Osteoblast (primary cell): ENCODE measurements at regions not wholly inside any gene's neighbourhood (a gene's known extent, or its start where the extent isn't known, plus 50 kb on each side); places are given as distances from the start of the nearest gene placed in this dataset.

ENCODE experiments used
- DNase-seq: peaks from one replicate; pipeline ENCODE4 v3.0.0; 2011; ENCODE audit warnings: low spot score, mixed read lengths; ENCODE audit not compliant: insufficient read length; ENCODE audit errors: missing footprints
- H2AFZ ChIP-seq: 2 replicates; pipeline ENCODE4 v1.6.0; 2011; ENCODE audit warnings: mild to moderate bottlenecking, low read length
- H3K27ac ChIP-seq: 2 replicates; pipeline ENCODE4 v1.5.1; 2011; ENCODE audit warnings: mild to moderate bottlenecking, low read depth, low read length, moderate library complexity
- H3K27me3 ChIP-seq: 2 replicates; pipeline ENCODE4 v1.6.0; 2012; ENCODE audit warnings: mild to moderate bottlenecking, control low read depth, inconsistent platforms, low read length, moderate library complexity; ENCODE audit not compliant: insufficient read depth
- H3K36me3 ChIP-seq: 2 replicates; pipeline ENCODE4 v1.5.1; 2011; ENCODE audit warnings: mild to moderate bottlenecking, low read length, control low read depth, moderate library complexity; ENCODE audit not compliant: insufficient read depth
- H3K4me1 ChIP-seq: 2 replicates; pipeline ENCODE4 v1.5.1; 2011; ENCODE audit warnings: mild to moderate bottlenecking, low read length, control low read depth, moderate library complexity; ENCODE audit not compliant: insufficient read depth
- H3K4me2 ChIP-seq: 2 replicates; pipeline ENCODE4 v1.6.0; 2011; ENCODE audit warnings: mild to moderate bottlenecking, low read length; ENCODE audit not compliant: insufficient read depth
- H3K4me3 ChIP-seq: fragments of 200-600 bp; sonication (generic); 3 replicates; pipeline ENCODE4 v1.5.1; 2012; ENCODE audit warnings: mild to moderate bottlenecking, low read length, inconsistent platforms; ENCODE audit not compliant: insufficient read depth
- H3K79me2 ChIP-seq: 2 replicates; pipeline ENCODE4 v1.6.0; 2012; ENCODE audit warnings: mild to moderate bottlenecking, low read length, control low read depth, inconsistent platforms; ENCODE audit not compliant: insufficient read depth
- H3K9me3 ChIP-seq: 2 replicates; pipeline ENCODE4 v1.5.1; 2011; ENCODE audit warnings: low read depth, low read length, control low read depth
- H4K20me1 ChIP-seq: 2 replicates; pipeline ENCODE4 v1.6.0; 2012; ENCODE audit warnings: mild to moderate bottlenecking, low read length, control low read depth; ENCODE audit not compliant: insufficient read depth
- TF ChIP-seq, protein P1 (sequence below): IDR thresholded peaks from 2 replicates; pipeline ENCODE4 v1.5.1; 2011; ENCODE audit warnings: mild to moderate bottlenecking, low read depth, low read length, moderate library complexity; ENCODE audit errors: extremely low read depth

DNA sequence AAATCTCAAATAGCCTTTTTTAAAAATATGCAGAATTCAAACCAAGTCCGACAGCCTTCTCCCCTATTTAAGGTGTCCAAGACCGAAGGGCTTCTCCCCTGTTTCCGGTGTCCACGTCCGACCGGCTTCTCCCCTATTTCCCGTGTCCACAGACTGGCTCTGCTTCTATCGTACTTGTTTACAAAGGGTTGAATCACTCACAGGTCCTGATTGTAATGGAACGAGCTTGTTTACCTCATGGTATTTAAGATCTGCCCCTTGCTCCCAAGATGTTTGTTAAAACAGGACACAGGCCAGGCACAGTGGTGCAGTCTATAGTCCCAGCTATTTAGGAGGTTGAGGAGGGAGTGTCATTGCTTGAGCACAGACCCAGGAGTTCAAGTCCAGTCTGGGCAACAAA is 90.4 kb upstream of the ROBO2 start:
- H3K36me3 ChIP-seq = no peaks in the 10 kb centered on the region
- no peak overlapping the region for H3K27ac ChIP-seq
- TF ChIP-seq, protein P1, sequence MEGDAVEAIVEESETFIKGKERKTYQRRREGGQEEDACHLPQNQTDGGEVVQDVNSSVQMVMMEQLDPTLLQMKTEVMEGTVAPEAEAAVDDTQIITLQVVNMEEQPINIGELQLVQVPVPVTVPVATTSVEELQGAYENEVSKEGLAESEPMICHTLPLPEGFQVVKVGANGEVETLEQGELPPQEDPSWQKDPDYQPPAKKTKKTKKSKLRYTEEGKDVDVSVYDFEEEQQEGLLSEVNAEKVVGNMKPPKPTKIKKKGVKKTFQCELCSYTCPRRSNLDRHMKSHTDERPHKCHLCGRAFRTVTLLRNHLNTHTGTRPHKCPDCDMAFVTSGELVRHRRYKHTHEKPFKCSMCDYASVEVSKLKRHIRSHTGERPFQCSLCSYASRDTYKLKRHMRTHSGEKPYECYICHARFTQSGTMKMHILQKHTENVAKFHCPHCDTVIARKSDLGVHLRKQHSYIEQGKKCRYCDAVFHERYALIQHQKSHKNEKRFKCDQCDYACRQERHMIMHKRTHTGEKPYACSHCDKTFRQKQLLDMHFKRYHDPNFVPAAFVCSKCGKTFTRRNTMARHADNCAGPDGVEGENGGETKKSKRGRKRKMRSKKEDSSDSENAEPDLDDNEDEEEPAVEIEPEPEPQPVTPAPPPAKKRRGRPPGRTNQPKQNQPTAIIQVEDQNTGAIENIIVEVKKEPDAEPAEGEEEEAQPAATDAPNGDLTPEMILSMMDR = no peak
- H3K9me3 ChIP-seq = no peaks in the 10 kb centered on the region
- no peaks in the 10 kb centered on the region for H3K4me1 ChIP-seq
- H2AFZ ChIP-seq = no peak overlapping the region
- H3K4me2 ChIP-seq = no peak overlapping the region
- DNase-seq = no peak
- H3K79me2 ChIP-seq = no peaks in the 10 kb centered on the region
- H3K27me3 ChIP-seq = no peaks in the 10 kb centered on the region
- no peaks in the 10 kb centered on the region for H4K20me1 ChIP-seq
- H3K4me3 ChIP-seq = no peak overlapping the region

DNA sequence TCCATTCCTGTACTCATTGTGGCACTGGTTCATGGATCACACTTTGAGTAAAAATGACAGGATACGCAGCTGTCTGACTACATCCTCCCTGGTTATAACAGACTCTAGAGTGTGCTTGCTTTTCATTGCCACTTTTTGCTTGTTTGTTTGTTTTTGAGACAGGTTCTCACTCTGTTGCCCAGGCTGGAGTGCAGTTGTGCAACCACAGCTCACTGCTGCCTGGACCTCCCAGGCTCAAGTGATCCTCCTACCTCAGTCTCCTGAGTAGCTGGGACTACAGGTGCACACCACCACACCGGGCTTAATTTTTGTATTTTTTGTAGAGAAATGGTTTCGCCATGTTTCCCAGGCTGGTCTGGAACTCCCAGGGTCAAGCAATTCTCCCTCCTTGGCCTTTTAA is 89.3 kb upstream of the ROBO2 start:
- no peaks in the 10 kb centered on the region for H3K9me3 ChIP-seq
- no peaks in the 10 kb centered on the region for H4K20me1 ChIP-seq
- H3K27me3 ChIP-seq = no peaks in the 10 kb centered on the region
- no peaks in the 10 kb centered on the region for H3K4me1 ChIP-seq
- no peak overlapping the region for H3K4me2 ChIP-seq
- no peak overlapping the region for H3K4me3 ChIP-seq
- H3K36me3 ChIP-seq = no peaks in the 10 kb centered on the region
- no peak overlapping the region for H2AFZ ChIP-seq
- no peak for DNase-seq
- no peaks in the 10 kb centered on the region for H3K79me2 ChIP-seq
- H3K27ac ChIP-seq = no peak overlapping the region
- TF ChIP-seq, protein P1 = no peak

DNA sequence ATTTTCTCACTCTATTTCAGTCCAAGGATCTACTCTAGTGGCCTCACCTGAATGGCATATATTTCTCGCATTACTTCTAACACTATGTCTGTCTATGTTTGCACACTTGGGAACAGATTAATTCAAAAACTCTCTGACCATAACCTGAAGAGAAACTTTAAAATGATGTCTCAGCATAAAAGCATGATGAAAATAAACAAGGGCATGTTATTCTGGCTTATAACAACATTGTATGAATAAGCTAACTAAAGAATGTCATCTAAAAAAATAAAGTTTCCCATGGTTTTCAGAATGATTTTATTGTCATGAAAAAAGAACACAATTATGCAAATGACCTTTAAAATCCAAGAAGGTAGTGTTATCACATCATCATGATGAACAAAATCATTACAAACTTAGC is 85.5 kb upstream of the ROBO2 start:
- no peak for DNase-seq
- Histone ChIP-seq H3K27ac (no peak overlapping the region), H3K4me1 (no peaks in the 10 kb centered on the region), H3K4me2 (no peak overlapping the region), H3K79me2 (no peaks in the 10 kb centered on the region), H3K4me3 (no peak overlapping the region), H3K9me3 (no peaks in the 10 kb centered on the region), H2AFZ (no peak overlapping the region), H3K36me3 (no peaks in the 10 kb centered on the region), H3K27me3 (no peaks in the 10 kb centered on the region), H4K20me1 (no peaks in the 10 kb centered on the region)
- TF ChIP-seq, protein P1 = no peak

DNA sequence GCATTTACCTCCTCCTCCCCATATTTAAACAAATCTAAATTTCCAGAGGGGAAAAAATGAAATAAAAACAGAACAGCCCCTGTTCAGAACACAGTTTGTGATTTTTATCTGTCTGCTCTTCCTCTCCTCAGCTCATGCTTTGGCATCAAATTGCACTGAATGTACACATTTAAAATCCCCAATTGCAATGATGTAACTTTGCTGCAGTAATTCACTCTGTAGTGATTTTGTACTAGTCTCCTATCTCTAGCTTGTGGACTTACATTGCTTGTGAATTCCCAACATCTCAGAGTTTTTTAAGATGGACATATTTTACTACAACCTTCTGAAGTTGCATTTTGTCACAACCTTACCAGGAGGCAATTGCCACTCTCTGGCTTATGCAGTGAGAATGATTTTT is 81.6 kb upstream of the ROBO2 start:
- TF ChIP-seq, protein P1 = no peak
- no peak overlapping the region for H3K27ac ChIP-seq
- no peaks in the 10 kb centered on the region for H3K4me1 ChIP-seq
- H2AFZ ChIP-seq = no peak overlapping the region
- no peak for DNase-seq
- H3K4me2 ChIP-seq = no peak overlapping the region
- no peaks in the 10 kb centered on the region for H3K27me3 ChIP-seq
- no peaks in the 10 kb centered on the region for H3K36me3 ChIP-seq
- H3K4me3 ChIP-seq = no peak overlapping the region
- H4K20me1 ChIP-seq = no peaks in the 10 kb centered on the region
- H3K9me3 ChIP-seq = no peaks in the 10 kb centered on the region
- H3K79me2 ChIP-seq = no peaks in the 10 kb centered on the region
